Activated CD4-positive, alpha-beta T cell treated with anti-CD3 and anti-CD28 coated beads, Interleukin-2, amount 10 ng/mL, durations not matched to agents 24 days and 14 days (primary cell): ENCODE measurements at regions not wholly inside any gene's neighbourhood (a gene's known extent, or its start where the extent isn't known, plus 50 kb on each side); places are given as distances from the start of the nearest gene placed in this dataset.

ENCODE experiments used
- DNase-seq: peaks from one replicate; pipeline ENCODE4 v3.0.0; 2022
- H3K27ac Mint-ChIP-seq: one replicate; pipeline ENCODE4 v1.8.0; 2022; ENCODE audit warnings: mild to moderate bottlenecking, mixed read lengths
- H3K27me3 Mint-ChIP-seq: one replicate; pipeline ENCODE4 v1.8.0; 2022; ENCODE audit warnings: mixed read lengths
- H3K36me3 Mint-ChIP-seq: one replicate; pipeline ENCODE4 v1.8.0; 2022; ENCODE audit warnings: low read depth, mild to moderate bottlenecking, mixed read lengths
- H3K4me1 Mint-ChIP-seq: one replicate; pipeline ENCODE4 v1.8.0; 2021; ENCODE audit warnings: mixed read lengths
- H3K4me3 Mint-ChIP-seq: one replicate; pipeline ENCODE4 v1.8.0; 2022; ENCODE audit warnings: mild to moderate bottlenecking, moderate library complexity, mixed read lengths
- H3K9me3 Mint-ChIP-seq: one replicate; pipeline ENCODE4 v1.8.0; 2021; ENCODE audit warnings: mixed read lengths
- intact Hi-C: fragments of 100-400 bp; cut with micrococcal nuclease; formaldehyde crosslinking; loops from one replicate; pipeline ENCODE4 v1.15.1; 2023

DNA sequence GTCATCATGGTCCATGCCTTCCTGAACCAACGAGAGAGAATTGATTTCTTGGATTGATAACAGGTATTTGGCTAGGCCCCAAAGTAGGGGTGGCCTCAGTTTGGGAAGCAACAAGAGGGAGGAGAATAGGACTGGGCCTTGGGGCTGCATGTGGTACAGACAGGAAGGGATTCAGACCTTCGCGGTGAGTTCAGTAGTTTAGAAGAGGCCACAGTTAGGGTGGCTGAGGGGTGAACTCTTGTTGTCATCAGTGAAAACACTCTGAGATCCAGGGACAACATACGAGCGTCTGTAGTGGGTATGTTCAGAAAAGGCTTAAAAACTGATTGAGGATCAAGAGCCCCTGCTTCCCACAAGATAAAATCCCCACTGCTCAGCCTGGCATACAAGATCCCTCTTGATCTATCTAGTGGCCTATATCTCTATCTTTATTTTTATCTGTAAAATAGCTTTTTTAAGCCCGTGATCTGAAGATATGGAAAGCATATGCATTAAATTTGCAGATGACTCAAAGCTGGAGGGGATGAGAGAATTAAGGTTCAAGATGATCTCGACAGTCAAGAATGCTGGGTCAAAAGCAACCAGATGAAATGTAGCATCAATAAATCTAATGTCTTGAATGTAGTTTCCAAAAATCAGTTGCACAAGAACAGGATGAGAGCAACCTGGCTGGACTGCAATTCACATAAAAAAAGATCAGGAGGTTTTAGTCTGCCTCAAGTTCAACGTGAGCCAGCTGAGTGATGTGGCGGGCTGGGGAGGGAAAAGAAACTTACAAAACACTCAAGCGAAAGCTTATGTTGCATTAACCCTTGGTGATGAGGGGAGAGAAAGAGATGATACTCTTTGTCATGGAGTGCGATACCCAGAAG lies 221.1 kb upstream of the TLE3 start:
- peaks cover 24% of the 10 kb centered on the region for H3K27me3 Mint-ChIP-seq
- no peaks in the 10 kb centered on the region for H3K36me3 Mint-ChIP-seq
- no peaks in the 10 kb centered on the region for H3K9me3 Mint-ChIP-seq
- no peak overlapping the region for H3K27ac Mint-ChIP-seq
- intact Hi-C loops = no loop called here
- no peak overlapping the region for H3K4me3 Mint-ChIP-seq
- no peaks in the 10 kb centered on the region for H3K4me1 Mint-ChIP-seq
- DNase-seq = no peak

DNA sequence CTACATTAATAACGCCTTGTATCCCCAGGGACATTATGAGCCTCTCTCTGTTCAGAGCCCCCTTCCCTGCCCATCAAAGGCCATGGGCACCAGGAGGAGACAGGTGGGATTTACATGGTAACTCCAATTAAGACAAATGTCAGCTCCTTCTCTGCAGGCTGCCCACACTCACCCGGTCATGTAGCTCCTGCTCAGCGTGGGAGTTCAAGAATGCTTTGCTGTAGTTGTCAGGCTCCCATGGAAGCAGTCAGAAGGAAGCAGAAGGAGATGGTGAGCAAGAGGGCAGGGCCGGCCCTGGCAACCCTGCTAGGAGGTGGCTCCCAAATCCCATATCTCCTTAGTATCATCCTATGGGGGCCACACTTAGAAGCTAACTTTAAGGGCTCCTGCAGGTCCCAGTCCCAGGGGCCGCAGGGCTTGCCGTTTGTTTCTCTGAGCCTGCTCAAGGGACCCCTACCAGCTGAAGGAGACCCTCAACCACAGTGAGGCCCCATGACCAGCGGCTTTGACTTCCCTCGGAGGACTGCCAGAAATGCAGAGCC lies 218.4 kb upstream of the TLE3 start:
- DNase-seq = no peak
- peaks cover 24% of the 10 kb centered on the region for H3K27me3 Mint-ChIP-seq
- H3K36me3 Mint-ChIP-seq = no peaks in the 10 kb centered on the region
- no peak overlapping the region for H3K27ac Mint-ChIP-seq
- intact Hi-C loops = no loop called here
- no peaks in the 10 kb centered on the region for H3K9me3 Mint-ChIP-seq
- no peak overlapping the region for H3K4me3 Mint-ChIP-seq
- H3K4me1 Mint-ChIP-seq = no peaks in the 10 kb centered on the region

DNA sequence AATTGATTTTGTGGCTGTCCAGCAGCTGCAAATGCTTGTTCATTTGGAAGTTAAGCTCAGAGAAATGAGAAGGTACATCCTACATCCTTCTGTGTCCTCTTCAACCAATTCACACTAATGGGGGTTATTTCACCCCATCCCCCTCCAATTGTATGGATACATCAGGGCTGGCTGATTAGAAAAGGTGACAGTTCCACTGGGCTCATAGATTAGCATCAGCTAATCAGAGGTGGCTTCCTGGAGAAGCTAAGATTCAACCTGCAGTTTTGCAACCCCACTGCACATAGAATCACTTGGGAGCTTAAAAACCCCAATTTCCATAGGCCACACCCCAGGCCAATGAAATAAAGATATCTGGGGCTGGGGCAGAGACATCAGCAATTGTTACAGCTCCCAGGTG lies 217.7 kb upstream of the TLE3 start:
- intact Hi-C loops = no loop called here
- no peak overlapping the region for H3K27ac Mint-ChIP-seq
- no peak for DNase-seq
- H3K27me3 Mint-ChIP-seq = peaks cover 26% of the 10 kb centered on the region
- no peak overlapping the region for H3K4me3 Mint-ChIP-seq
- no peaks in the 10 kb centered on the region for H3K36me3 Mint-ChIP-seq
- no peaks in the 10 kb centered on the region for H3K9me3 Mint-ChIP-seq
- H3K4me1 Mint-ChIP-seq = no peaks in the 10 kb centered on the region

DNA sequence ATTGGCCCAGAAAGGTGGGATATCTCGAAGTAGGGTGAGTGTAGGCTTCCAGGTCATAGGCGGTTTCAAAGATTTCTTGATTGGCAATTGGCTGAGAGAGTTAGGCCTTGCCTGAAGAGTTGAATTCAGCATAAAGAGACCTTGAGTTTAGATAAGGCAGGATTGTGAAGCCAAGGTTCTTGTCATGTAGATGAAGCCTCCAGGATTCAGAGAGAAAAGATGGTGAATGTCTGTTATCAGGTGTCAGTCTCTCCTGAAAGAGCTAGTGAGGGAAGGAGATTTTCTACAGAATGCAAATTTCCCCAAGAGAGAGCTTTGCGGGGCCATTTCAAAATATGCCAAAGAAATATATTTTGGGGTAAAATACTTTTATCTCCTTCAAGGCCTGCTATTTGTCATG lies 217.0 kb upstream of the TLE3 start:
- no peak overlapping the region for H3K27ac Mint-ChIP-seq

DNA sequence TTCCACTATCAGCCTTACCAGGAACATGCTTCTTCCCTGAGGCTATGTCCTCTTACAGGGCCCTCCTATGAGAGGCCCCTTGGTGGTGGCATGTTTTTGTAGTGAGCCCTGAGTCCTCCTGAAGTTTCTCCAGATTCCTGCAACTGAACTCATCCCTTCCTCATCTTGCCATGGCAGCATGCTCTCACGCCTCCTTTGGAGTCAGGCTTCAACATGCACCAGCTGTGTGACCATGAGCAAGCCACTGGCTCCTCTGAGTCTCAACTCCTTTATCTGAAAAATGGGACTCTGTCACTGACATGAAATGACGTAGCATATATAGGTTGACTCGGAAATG lies 216.3 kb upstream of the TLE3 start:
- DNase-seq = no peak
- no peaks in the 10 kb centered on the region for H3K36me3 Mint-ChIP-seq
- H3K9me3 Mint-ChIP-seq = no peaks in the 10 kb centered on the region
- no peak overlapping the region for H3K27ac Mint-ChIP-seq
- peaks cover 25% of the 10 kb centered on the region for H3K27me3 Mint-ChIP-seq
- no peaks in the 10 kb centered on the region for H3K4me1 Mint-ChIP-seq
- intact Hi-C loops = no loop called here
- no peak overlapping the region for H3K4me3 Mint-ChIP-seq

More for the DNA sequence above, 217.0 kb upstream of the TLE3 start:
- H3K4me3 Mint-ChIP-seq = no peak overlapping the region
- DNase-seq = no peak
- H3K27me3 Mint-ChIP-seq = peaks cover 24% of the 10 kb centered on the region
- no peaks in the 10 kb centered on the region for H3K9me3 Mint-ChIP-seq
- intact Hi-C loops = no loop called here
- H3K4me1 Mint-ChIP-seq = no peaks in the 10 kb centered on the region
- H3K36me3 Mint-ChIP-seq = no peaks in the 10 kb centered on the region

DNA sequence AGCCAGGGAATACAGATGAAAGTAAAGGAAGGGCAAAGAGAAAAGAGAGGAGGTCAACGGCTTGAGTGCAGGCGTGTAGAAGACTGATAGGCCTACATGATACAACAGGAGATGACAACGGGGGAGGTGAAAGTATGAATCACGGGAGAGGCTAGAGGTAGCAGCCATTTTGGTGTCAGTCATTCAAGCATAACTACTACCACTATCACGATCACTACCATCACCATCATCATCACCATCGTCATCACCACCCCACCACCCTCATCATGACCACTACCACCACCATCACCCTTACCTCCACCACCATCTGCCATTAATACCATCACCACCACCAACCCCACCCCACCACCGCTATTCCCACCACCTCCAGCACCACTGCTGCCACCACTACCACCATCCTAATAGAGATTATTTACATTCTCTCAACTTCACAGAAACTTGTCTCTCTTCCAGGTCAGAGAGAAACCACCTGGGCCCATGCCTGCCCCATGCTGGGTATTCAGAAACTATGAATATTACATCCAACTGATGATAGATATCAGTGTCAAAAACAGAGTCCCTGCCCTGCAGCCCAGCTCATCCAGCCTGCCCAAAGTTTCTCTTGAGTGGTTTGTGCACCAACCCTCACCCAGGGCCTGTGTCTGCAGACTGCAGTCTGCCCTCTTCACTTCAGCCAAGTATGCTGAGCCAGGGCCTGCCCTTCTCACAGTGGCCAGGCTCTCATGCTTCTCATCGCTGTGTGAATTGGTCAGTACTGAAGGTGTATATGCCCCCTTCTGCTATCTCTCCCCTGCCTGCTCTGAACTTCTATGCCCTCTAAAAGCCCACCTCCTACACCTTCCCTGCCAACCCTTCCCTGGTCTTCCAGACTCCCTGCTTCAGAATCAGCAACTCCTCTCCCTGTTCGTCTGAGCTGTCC lies 215.6 kb upstream of the TLE3 start:
- no peaks in the 10 kb centered on the region for H3K9me3 Mint-ChIP-seq
- no peak overlapping the region for H3K4me3 Mint-ChIP-seq
- DNase-seq = no peak
- peaks cover 26% of the 10 kb centered on the region for H3K27me3 Mint-ChIP-seq
- intact Hi-C loops = no loop called here
- H3K27ac Mint-ChIP-seq = no peak overlapping the region
- H3K36me3 Mint-ChIP-seq = no peaks in the 10 kb centered on the region
- H3K4me1 Mint-ChIP-seq = peaks cover 4% of the 10 kb centered on the region

DNA sequence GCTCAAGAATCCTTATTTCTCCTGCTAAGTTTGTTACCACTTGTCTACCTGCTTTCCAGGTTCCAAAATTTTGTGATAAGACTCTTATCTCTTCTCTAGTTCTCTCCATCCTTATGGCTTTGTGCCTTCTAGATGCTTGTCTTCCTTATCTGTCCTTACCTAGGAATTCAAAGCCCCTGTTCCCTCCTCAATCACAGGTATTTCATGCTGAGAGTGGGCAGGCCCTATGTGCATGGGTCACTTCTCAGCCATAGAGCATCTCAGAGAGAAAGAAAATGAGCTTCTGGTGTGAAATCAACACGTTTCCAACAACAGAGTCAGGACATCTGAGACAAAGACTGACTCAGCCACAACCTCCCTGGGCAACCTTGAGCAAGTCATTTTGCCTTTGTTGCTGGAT lies 214.1 kb upstream of the TLE3 start:
- no peaks in the 10 kb centered on the region for H3K9me3 Mint-ChIP-seq
- H3K36me3 Mint-ChIP-seq = no peaks in the 10 kb centered on the region
- H3K27ac Mint-ChIP-seq = no peak overlapping the region
- intact Hi-C loops = no loop called here
- H3K4me1 Mint-ChIP-seq = peaks cover 9% of the 10 kb centered on the region
- no peak overlapping the region for H3K4me3 Mint-ChIP-seq
- peaks cover 33% of the 10 kb centered on the region for H3K27me3 Mint-ChIP-seq
- DNase-seq = no peak

DNA sequence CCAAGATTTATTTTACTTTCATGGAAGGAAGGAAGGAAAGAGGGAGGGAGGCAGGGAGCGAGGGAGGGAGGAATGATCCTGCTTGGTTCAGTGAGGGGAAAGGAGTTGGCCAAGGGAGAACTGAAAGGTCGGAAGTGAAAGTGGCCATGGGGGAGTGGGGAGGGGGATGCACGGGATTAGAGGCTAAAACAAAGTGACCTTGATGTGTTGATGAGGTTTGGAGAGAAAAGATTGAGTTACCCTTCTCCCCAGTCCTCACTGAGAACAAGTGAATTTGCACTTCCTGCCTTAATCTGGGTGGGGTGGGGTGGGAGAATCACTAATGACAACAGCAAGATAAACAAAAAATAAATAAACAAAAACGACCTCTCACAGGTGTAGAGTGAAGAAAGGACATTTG lies 212.0 kb upstream of the TLE3 start:
- intact Hi-C loops = no loop called here
- H3K36me3 Mint-ChIP-seq = no peaks in the 10 kb centered on the region
- H3K27ac Mint-ChIP-seq = no peak overlapping the region
- peaks cover 33% of the 10 kb centered on the region for H3K27me3 Mint-ChIP-seq
- no peak overlapping the region for H3K4me3 Mint-ChIP-seq
- no peaks in the 10 kb centered on the region for H3K9me3 Mint-ChIP-seq
- DNase-seq = no peak
- peaks cover 9% of the 10 kb centered on the region for H3K4me1 Mint-ChIP-seq

DNA sequence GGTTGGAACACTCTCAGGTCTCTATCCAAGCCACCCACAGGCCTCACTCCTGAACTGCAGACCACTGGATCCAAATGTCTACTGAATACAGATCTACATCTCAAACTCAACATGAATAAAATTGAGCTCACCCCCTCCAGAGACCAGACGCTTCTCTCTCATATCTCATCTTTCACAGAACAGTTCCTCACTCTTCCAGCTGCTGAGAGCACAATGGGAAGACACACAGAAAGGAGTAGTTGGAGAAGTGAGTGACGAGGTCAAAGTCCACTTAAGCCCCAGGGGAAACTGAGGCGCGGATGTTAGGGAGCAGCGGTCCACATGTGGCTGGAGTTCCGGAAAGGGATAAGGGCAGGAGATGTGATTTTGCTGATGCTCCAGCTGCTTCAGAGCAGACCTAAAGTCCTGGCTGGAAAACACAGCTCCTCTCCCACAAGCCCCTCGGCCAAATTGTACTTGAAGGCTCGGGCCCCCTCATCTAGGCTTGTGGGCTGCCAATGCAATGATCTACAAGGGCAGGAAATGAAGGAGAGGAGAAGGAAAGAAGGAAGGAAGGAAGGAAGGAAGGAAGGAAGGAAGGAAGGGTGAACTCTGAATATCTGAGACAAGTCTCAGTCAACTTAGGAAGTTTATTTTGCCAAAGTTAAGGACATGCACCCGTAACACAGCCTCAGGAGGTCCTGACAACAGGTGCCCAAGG lies 211.2 kb upstream of the TLE3 start:
- H3K4me3 Mint-ChIP-seq = no peak overlapping the region

DNA sequence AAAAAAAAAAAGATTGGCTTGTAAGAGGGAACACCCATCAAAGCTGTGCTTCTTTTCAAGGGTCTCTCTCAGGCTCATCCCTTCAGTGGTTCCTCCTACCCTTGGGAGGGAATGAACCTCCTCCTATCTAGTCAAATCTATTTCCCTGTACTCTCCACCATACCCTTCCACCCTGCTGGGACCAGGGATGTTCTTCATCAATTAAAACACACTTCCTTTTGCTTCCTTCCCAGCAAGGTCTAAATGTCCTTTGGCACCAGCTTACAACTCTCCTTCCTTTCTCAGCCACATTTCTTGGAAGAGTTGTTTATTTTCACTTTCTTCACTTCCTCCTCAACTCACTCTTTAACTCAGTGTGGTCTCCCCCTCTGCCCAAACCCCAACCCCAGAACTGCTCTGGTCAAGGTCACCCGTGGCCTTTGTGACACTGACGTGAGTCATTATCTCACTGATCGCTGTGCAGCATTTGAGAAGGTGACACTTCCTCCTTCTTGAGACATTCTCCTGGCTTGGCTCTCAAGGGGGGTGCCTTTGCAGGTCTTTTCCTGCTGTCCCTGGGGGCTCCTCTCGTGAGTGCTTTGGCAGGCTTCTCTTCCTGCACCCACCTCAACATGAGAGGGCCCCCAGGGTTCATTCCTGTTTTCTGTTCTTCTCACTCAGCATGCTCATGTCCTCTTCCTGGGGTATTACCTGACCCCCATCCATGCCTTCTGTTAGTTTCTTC lies 210.5 kb upstream of the TLE3 start:
- H3K36me3 Mint-ChIP-seq = no peaks in the 10 kb centered on the region
- H3K27me3 Mint-ChIP-seq = peaks cover 33% of the 10 kb centered on the region
- H3K4me1 Mint-ChIP-seq = peaks cover 9% of the 10 kb centered on the region
- peak; percentile 64 for DNase-seq
- peak overlapping the region; percentile 9 for H3K4me3 Mint-ChIP-seq
- intact Hi-C loops = no loop called here
- peak overlapping the region; percentile 31 for H3K27ac Mint-ChIP-seq
- no peaks in the 10 kb centered on the region for H3K9me3 Mint-ChIP-seq

More for the DNA sequence above, 211.2 kb upstream of the TLE3 start:
- no peak for DNase-seq
- Mint-ChIP-seq H3K9me3 (no peaks in the 10 kb centered on the region), H3K27me3 (peaks cover 33% of the 10 kb centered on the region), H3K27ac (peak overlapping the region; percentile 31), H3K4me1 (peaks cover 9% of the 10 kb centered on the region), H3K36me3 (no peaks in the 10 kb centered on the region)
- intact Hi-C loops = no loop called here

DNA sequence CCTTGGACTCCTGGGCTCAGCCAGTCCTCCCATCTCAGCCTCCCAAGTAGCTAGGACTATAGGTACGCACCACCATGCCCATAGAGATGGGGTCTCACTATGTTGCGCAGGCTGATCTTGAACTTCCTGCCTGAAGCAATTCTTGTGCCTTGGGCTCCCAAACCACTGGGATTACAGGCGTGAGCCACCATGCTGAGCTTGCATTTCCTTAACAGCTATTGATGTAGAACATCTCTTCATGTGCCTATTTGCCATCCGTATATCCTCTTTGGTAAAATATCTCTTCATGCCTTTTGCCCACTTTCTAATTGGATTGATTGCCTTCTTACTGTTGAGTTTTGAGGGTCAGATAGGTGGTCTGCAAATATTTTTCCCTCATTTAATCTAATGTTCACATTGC lies 208.9 kb upstream of the TLE3 start:
- H3K4me1 Mint-ChIP-seq = peaks cover 9% of the 10 kb centered on the region
- H3K36me3 Mint-ChIP-seq = no peaks in the 10 kb centered on the region
- no peak overlapping the region for H3K27ac Mint-ChIP-seq
- intact Hi-C loops = no loop called here
- peaks cover 33% of the 10 kb centered on the region for H3K27me3 Mint-ChIP-seq
- no peaks in the 10 kb centered on the region for H3K9me3 Mint-ChIP-seq
- H3K4me3 Mint-ChIP-seq = no peak overlapping the region
- no peak for DNase-seq

DNA sequence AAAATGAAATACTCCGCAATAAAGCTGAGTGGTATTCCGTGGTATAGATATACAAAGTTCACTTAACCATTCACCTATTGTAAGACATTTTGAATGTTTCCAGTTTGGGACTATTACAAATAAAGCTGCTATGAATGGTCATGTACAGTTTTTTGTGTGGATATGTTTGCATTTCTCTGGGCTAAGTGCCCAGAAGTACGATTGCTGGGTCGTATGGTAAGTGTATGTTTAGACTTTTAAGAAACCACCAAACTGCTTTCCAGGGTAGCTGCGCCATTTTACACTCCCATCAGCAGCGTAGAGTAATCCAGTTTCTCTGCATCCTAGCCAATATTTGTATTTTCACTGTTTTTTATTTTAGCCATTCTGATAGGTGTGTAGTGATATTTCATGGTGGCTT lies 208.4 kb upstream of the TLE3 start:
- Mint-ChIP-seq H3K27ac (no peak overlapping the region), H3K36me3 (no peaks in the 10 kb centered on the region), H3K27me3 (peaks cover 30% of the 10 kb centered on the region), H3K9me3 (no peaks in the 10 kb centered on the region), H3K4me1 (peaks cover 9% of the 10 kb centered on the region), H3K4me3 (no peak overlapping the region)
- no peak for DNase-seq
- intact Hi-C loops = no loop called here

DNA sequence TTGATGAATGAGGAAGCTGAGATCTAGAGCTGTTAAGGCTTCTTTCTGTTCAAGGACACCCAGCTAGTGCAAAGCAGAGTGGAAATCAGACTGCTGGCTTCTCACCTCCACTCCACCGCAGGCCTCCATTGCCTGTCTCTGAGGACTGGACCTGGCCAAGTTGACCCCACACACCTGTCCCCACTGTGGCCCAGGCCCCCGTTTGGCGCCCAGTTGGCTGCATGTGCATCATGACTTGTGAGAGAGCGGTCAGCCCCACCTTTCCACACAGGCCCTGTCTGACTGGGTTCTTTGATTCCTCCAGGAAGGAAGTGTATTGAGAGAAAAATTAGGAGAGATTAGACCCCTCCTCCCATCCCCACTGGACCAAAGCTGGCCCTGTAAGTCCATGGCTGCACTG lies 206.3 kb upstream of the TLE3 start:
- Mint-ChIP-seq H3K9me3 (no peaks in the 10 kb centered on the region), H3K4me3 (no peak overlapping the region), H3K4me1 (peaks cover 18% of the 10 kb centered on the region), H3K27me3 (peaks cover 16% of the 10 kb centered on the region), H3K36me3 (no peaks in the 10 kb centered on the region), H3K27ac (no peak overlapping the region)
- intact Hi-C loops = loop anchor here (5.0 kb wide), 1 partner anchor 162 kb away; no protein-coding TSS in a partner anchor
- DNase-seq = no peak
